ENCODE measurements at regions not wholly inside any gene's neighbourhood (a gene's known extent, or its start where the extent isn't known, plus 50 kb on each side); places are given as distances from the start of the nearest gene placed in this dataset.

- no peak for DNase-seq
Measured at GRCh38 chr2:176508374-176508773, 239.1 kb downstream of the MTX2 start.

- no peak for DNase-seq
Measured at GRCh38 chr2:176508984-176509740, 239.9 kb downstream of the MTX2 start.

GRCh38 chr2:176514276-176514675, 245.0 kb downstream of the MTX2 start:
- no peak for DNase-seq

GRCh38 chr2:176514805-176515500, 245.7 kb downstream of the MTX2 start:
- no peak for DNase-seq

GRCh38 chr2:176516051-176516602, 246.9 kb downstream of the MTX2 start:
- DNase-seq, result no peak

GRCh38 chr2:176518823-176519222, 249.6 kb downstream of the MTX2 start:
- no peak for DNase-seq

- DNase-seq, result no peak
Measured at GRCh38 chr2:176521878-176522670, 252.8 kb downstream of the MTX2 start.

- DNase-seq, result no peak
Measured at GRCh38 chr2:176525086-176525485, 255.8 kb downstream of the MTX2 start.

- no peak for DNase-seq
Measured at GRCh38 chr2:176526995-176527901, 258.0 kb downstream of the MTX2 start.

- no peak for DNase-seq
Measured at GRCh38 chr2:176531608-176532007, 262.4 kb downstream of the MTX2 start.

GRCh38 chr2:176533505-176534193, 264.4 kb downstream of the MTX2 start:
- DNase-seq, result no peak

- DNase-seq, result no peak
Measured at GRCh38 chr2:176534798-176535466, 265.7 kb downstream of the MTX2 start.

- no peak for DNase-seq
Measured at GRCh38 chr2:176535467-176536113, 266.3 kb downstream of the MTX2 start.

GRCh38 chr2:176536439-176537133, 267.3 kb downstream of the MTX2 start:
- no peak for DNase-seq

GRCh38 chr2:176537932-176538331, 268.7 kb downstream of the MTX2 start:
- DNase-seq, result no peak

GRCh38 chr2:176540995-176541394, 271.8 kb downstream of the MTX2 start:
- no peak for DNase-seq

- DNase-seq, result no peak
Measured at GRCh38 chr2:176542476-176542875, 273.2 kb downstream of the MTX2 start.

- no peak for DNase-seq
Measured at GRCh38 chr2:176544557-176544956, 275.3 kb downstream of the MTX2 start.

- DNase-seq, result no peak
Measured at GRCh38 chr2:176544991-176545956, 276.0 kb downstream of the MTX2 start.
